ENCODE measurements at regions not wholly inside any gene's neighbourhood (a gene's known extent, or its start where the extent isn't known, plus 50 kb on each side); places are given as distances from the start of the nearest gene placed in this dataset.

DNA sequence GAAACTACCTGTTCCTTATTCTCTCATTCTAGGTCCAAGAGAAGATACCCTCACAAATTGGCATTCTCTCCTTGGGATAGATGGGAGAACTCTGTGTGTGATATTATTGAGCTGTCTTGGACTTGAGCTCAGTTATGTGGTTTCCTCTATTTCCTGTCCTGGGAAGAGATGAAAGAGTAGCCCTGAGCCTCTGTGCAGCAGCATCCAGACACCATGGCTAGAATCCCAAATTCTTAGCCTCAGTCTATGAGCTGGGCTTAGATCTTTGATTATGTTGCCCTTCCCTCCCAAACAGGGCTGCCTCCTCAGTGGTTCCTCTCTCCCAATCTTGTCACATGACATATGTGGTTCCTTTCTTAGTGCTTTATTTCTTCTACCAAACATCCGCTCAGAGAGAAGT lies 290.7 kb downstream of the SPRY2 start:
- no peak overlapping the region for H3K14ac ChIP-seq (ENCODE audit: insufficient read depth, low read length)
- H3K23ac ChIP-seq (ENCODE audit: insufficient read length, low read depth, low read length) = no peak overlapping the region
- H4K8ac ChIP-seq (replicated peaks; ENCODE audit: insufficient read length, low read depth, low read length) = no peak overlapping the region
- no peak overlapping the region for H4K91ac ChIP-seq (ENCODE audit: insufficient read length, low read depth, low read length)
- H2BK20ac ChIP-seq (ENCODE audit: low read depth, low read length, poor library complexity, severe bottlenecking) = no peak overlapping the region
- Mint-ChIP-seq H3K36me3 (ENCODE audit: insufficient read depth in 1 of 3, low read depth in 3 of 3) (no peaks in the 10 kb centered on the region; a peak in 1 of 7 replicates), H3K9me3 (no peaks in the 10 kb centered on the region), H3K4me1 (peaks cover 6 to 8% of the 10 kb centered on the region in 2 experiments; a peak in 3 of 4 replicates), H3K4me3 (no peak overlapping the region), H3K27ac (no peak overlapping the region), H3K27me3 (ENCODE audit: low read depth) (peaks cover 1% of the 10 kb centered on the region; the same call in 1 of the 2 replicates)
- no peak for TF ChIP-seq CTCF (conservative IDR thresholded peaks at IDR 0.05)
- no CpG with 5 or more reads among the region's 1 CpG for WGBS (ENCODE audit: extremely low coverage, insufficient read length, low lambda C conversion rate)
- no peak overlapping the region for H2BK5ac ChIP-seq (ENCODE audit: insufficient read length, low read length)
- H2BK15ac ChIP-seq (ENCODE audit: low read depth, low read length) = no peak overlapping the region
- no peak overlapping the region for H2AFZ ChIP-seq (ENCODE audit: low read length)
- H3K79me1 ChIP-seq (ENCODE audit: insufficient read depth, low read depth, low read length, poor library complexity, severe bottlenecking) = no peaks in the 10 kb centered on the region
- H4K5ac ChIP-seq (ENCODE audit: insufficient read length, low read depth, low read length) = no peak overlapping the region
- H3K27ac ChIP-seq (ENCODE audit: insufficient read length, low read depth, low read length) = no peak overlapping the region
- no peaks in the 10 kb centered on the region for H3K79me2 ChIP-seq (ENCODE audit: insufficient read depth, low read length)
- H3K4me1 ChIP-seq (ENCODE audit: insufficient read depth, low read length) = no peaks in the 10 kb centered on the region
- H2AK5ac ChIP-seq (ENCODE audit: insufficient read length, low read length) = no peak overlapping the region
- H3K18ac ChIP-seq (ENCODE audit: insufficient read length, low read depth, low read length) = no peak overlapping the region
- H3K56ac ChIP-seq (ENCODE audit: insufficient read length, low read depth, low read length) = no peak overlapping the region
- H3K9me3 ChIP-seq (ENCODE audit: control insufficient read depth, low read depth, low read length) = no peaks in the 10 kb centered on the region
- H2BK120ac ChIP-seq (ENCODE audit: low read depth, low read length, poor library complexity, severe bottlenecking) = no peak overlapping the region
- no peaks in the 10 kb centered on the region for H3K23me2 ChIP-seq (ENCODE audit: insufficient read length, low read depth, low read length, poor library complexity, severe bottlenecking)
- no peaks in the 10 kb centered on the region for H3K27me3 ChIP-seq (ENCODE audit: insufficient read depth, low read length)
- no peak overlapping the region for H3T11ph ChIP-seq (ENCODE audit: low read length)
- no peak overlapping the region for H3K9ac ChIP-seq (ENCODE audit: extremely low read depth, insufficient read length, low read length)
- DNase-seq = no peak
- H3K4me2 ChIP-seq (ENCODE audit: insufficient read depth, insufficient read length, low read length) = no peak overlapping the region
- H4K20me1 ChIP-seq (ENCODE audit: control insufficient read depth, insufficient read depth, insufficient read length) = no peaks in the 10 kb centered on the region
- H3K4ac ChIP-seq (ENCODE audit: low read depth, low read length) = no peak overlapping the region
- no peak overlapping the region for H2BK12ac ChIP-seq (ENCODE audit: insufficient read length, low read depth, low read length)
